GM12873 (cell line): ENCODE measurements at regions not wholly inside any gene's neighbourhood (a gene's known extent, or its start where the extent isn't known, plus 50 kb on each side); places are given as distances from the start of the nearest gene placed in this dataset.

Source experiments
- TF ChIP-seq, protein P1 (sequence below): IDR thresholded peaks from 2 replicates; pipeline ENCODE4 v1.5.1; 2012; ENCODE audit warnings: low read depth, mild to moderate bottlenecking, moderate library complexity, low read length, control low read depth; ENCODE audit not compliant: insufficient read depth; ENCODE audit errors: missing control alignments

- TF ChIP-seq, protein P1, sequence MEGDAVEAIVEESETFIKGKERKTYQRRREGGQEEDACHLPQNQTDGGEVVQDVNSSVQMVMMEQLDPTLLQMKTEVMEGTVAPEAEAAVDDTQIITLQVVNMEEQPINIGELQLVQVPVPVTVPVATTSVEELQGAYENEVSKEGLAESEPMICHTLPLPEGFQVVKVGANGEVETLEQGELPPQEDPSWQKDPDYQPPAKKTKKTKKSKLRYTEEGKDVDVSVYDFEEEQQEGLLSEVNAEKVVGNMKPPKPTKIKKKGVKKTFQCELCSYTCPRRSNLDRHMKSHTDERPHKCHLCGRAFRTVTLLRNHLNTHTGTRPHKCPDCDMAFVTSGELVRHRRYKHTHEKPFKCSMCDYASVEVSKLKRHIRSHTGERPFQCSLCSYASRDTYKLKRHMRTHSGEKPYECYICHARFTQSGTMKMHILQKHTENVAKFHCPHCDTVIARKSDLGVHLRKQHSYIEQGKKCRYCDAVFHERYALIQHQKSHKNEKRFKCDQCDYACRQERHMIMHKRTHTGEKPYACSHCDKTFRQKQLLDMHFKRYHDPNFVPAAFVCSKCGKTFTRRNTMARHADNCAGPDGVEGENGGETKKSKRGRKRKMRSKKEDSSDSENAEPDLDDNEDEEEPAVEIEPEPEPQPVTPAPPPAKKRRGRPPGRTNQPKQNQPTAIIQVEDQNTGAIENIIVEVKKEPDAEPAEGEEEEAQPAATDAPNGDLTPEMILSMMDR: no peak
Observed at GRCh38 chr10:8214587-8214986, 160.1 kb downstream of the GATA3 start.

GRCh38 chr10:8216893-8217292, 162.4 kb downstream of the GATA3 start:
- TF ChIP-seq, protein P1: no peak

DNA sequence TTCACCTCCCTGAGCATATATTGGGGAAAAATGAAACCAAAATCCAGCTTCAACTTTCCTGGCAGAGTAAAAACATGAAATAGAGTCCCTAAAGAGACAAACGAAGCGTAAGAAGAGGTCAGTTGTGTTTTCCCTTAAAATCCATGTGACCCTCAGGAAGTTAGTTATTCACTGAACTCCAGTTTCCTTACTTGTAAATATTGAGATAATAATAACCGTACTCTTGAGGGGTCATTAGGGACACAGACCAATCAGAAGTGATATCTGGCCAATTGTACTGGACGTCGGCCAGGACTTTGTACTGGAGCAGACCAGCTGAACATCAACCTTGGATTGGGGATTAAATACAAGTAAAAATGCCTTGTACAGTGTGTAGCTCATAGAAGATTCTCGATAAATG, 167.0 kb downstream of the GATA3 start:
- TF ChIP-seq, protein P1: no peak

GRCh38 chr10:8224591-8224990, 170.1 kb downstream of the GATA3 start:
- TF ChIP-seq, protein P1: no peak

GRCh38 chr10:8225187-8225586, 170.7 kb downstream of the GATA3 start:
- TF ChIP-seq, protein P1: no peak

DNA sequence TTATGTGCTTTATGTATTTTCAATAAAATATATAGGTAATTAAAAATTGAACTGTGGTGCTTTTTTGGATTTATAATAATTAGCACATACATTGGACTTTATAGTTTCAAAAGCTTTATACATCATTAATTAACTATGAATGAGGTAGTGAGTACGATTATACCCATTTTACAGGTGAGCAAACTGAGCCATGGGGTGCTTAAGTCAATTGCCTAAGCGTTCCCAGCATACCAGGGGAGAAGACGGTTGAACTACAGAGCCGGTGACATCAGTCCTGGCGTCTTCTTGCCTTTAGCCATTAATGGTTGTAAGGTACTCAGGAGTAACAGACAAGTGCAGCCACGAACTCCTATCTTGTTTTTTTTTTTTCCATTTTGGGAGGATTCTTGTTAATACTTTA, 172.8 kb downstream of the GATA3 start:
- TF ChIP-seq, protein P1: no peak

DNA sequence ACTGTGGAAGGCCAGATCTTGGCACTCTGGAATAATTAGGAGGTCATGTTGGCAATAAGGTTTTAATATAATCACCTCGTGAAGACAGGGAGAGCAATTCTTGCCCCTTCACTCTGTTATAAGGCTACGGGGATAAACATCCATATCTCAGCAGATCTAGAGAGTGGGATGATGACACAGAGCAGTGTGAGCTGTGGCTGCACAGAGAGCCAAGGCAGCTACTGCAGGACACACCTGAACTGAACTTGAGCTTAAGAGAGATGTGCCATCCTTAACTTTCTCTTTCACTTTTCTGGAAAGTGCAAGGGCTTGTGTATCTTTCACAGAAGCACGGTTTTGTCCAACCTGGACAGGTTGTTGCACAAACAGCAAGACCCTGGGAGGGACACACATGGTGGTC, 174.7 kb downstream of the GATA3 start:
- TF ChIP-seq, protein P1: no peak
